Activated T-cell treated with anti-CD3 and anti-CD28 coated beads for 1 hour (primary cell): ENCODE measurements at regions not wholly inside any gene's neighbourhood (a gene's known extent, or its start where the extent isn't known, plus 50 kb on each side); places are given as distances from the start of the nearest gene placed in this dataset.

ENCODE experiments used
- DNase-seq: peaks from one replicate; pipeline ENCODE4 v3.0.0-alpha.2; 2020; ENCODE audit warnings: low read depth

GRCh38 chr9:129356871-129357772 lies 179.1 kb upstream of the IER5L start:
- DNase-seq, result no peak

- no peak for DNase-seq
Observed at GRCh38 chr9:129355631-129356030, 177.6 kb upstream of the IER5L start.

- no peak for DNase-seq
Observed at GRCh38 chr9:129354498-129354897, 176.4 kb upstream of the IER5L start.

GRCh38 chr9:129353697-129354336 lies 175.8 kb upstream of the IER5L start:
- no peak for DNase-seq

- no peak for DNase-seq
Observed at GRCh38 chr9:129352146-129352865, 174.2 kb upstream of the IER5L start.

GRCh38 chr9:129351642-129352145 lies 173.6 kb upstream of the IER5L start:
- DNase-seq, result no peak

- no peak for DNase-seq
Observed at GRCh38 chr9:129351058-129351641, 173.1 kb upstream of the IER5L start.

GRCh38 chr9:129350143-129350935 lies 172.3 kb upstream of the IER5L start:
- DNase-seq, result no peak

GRCh38 chr9:129349665-129349947 lies 171.5 kb upstream of the IER5L start:
- no peak for DNase-seq

- no peak for DNase-seq
Observed at GRCh38 chr9:129348890-129349664, 171.0 kb upstream of the IER5L start.

- DNase-seq, result no peak
Observed at GRCh38 chr9:129347316-129348120, 169.5 kb upstream of the IER5L start.

- no peak for DNase-seq
Observed at GRCh38 chr9:129346046-129346445, 168.0 kb upstream of the IER5L start.

GRCh38 chr9:129344641-129345495 lies 166.8 kb upstream of the IER5L start:
- no peak for DNase-seq

- DNase-seq, result no peak
Observed at GRCh38 chr9:129343424-129344375, 165.6 kb upstream of the IER5L start.

GRCh38 chr9:129342591-129343423 lies 164.7 kb upstream of the IER5L start:
- no peak for DNase-seq

GRCh38 chr9:129341987-129342348 lies 163.9 kb upstream of the IER5L start:
- no peak for DNase-seq
